ENCODE measurements at regions not wholly inside any gene's neighbourhood (a gene's known extent, or its start where the extent isn't known, plus 50 kb on each side); places are given as distances from the start of the nearest gene placed in this dataset.

- H3K27ac ChIP-seq (ENCODE audit: low read length) = no peak overlapping the region
- H3K36me3 ChIP-seq (ENCODE audit: control insufficient read depth in 2 of 2, insufficient read depth in 2 of 2, low read length in 2 of 2) = no peaks in the 10 kb centered on the region
- H3K9me3 ChIP-seq (ENCODE audit: control insufficient read depth in 2 of 2, low read length in 2 of 2) = no peaks in the 10 kb centered on the region
- no peaks in the 10 kb centered on the region for H3K4me1 ChIP-seq (ENCODE audit: control insufficient read depth, insufficient read depth, low read length)
- no peak overlapping the region for H3K9ac ChIP-seq (ENCODE audit: low read length in 2 of 2)
- no peak overlapping the region for H3K4me3 ChIP-seq (ENCODE audit: low read length in 2 of 2)
- no peaks in the 10 kb centered on the region for H3K27me3 ChIP-seq (ENCODE audit: control insufficient read depth in 1 of 2, insufficient read depth in 2 of 2, low read length in 2 of 2)
Measured at GRCh38 chr5:104731331-104731730, 1168.7 kb upstream of the NUDT12 start.

DNA sequence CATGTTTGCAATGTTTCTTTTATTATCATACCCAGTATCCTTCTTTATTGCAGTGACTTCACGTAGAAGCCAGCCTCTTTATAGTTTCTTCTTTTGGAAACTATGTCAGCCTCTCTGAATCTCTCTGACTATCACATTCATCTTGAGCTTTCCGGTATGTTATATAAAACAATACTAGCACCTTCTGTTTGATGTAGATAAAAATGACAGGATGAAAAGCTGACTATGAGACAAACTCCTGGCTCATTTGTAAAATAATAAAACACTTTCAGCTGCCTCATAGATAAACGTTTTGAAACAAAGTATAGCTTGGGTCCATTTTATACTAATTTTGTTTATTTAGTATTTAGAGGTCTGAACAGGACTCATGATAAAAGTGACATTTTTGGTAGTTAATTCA is 1145.4 kb upstream of the NUDT12 start:
- no peak overlapping the region for H3K27ac ChIP-seq (ENCODE audit: low read length)
- H3K9ac ChIP-seq (ENCODE audit: low read length in 2 of 2) = no peak overlapping the region
- no peaks in the 10 kb centered on the region for H3K36me3 ChIP-seq (ENCODE audit: control insufficient read depth in 2 of 2, insufficient read depth in 2 of 2, low read length in 2 of 2)
- no peaks in the 10 kb centered on the region for H3K27me3 ChIP-seq (ENCODE audit: control insufficient read depth in 1 of 2, insufficient read depth in 2 of 2, low read length in 2 of 2)
- no peak overlapping the region for H3K4me3 ChIP-seq (ENCODE audit: low read length in 2 of 2)
- no peaks in the 10 kb centered on the region for H3K4me1 ChIP-seq (ENCODE audit: control insufficient read depth, insufficient read depth, low read length)
- H3K9me3 ChIP-seq (ENCODE audit: control insufficient read depth in 2 of 2, low read length in 2 of 2) = peaks cover 0 to 5% of the 10 kb centered on the region in 2 donors

GRCh38 chr5:104706600-104706999 is 1144.0 kb upstream of the NUDT12 start:
- Histone ChIP-seq H3K4me3 (ENCODE audit: low read length in 2 of 2) (no peak overlapping the region), H3K9me3 (ENCODE audit: control insufficient read depth in 2 of 2, low read length in 2 of 2) (no peaks in the 10 kb centered on the region), H3K36me3 (ENCODE audit: control insufficient read depth in 2 of 2, insufficient read depth in 2 of 2, low read length in 2 of 2) (no peaks in the 10 kb centered on the region), H3K27me3 (ENCODE audit: control insufficient read depth in 1 of 2, insufficient read depth in 2 of 2, low read length in 2 of 2) (no peaks in the 10 kb centered on the region), H3K9ac (ENCODE audit: low read length in 2 of 2) (no peak overlapping the region), H3K4me1 (ENCODE audit: control insufficient read depth, insufficient read depth, low read length) (no peaks in the 10 kb centered on the region), H3K27ac (ENCODE audit: low read length) (no peak overlapping the region)

DNA sequence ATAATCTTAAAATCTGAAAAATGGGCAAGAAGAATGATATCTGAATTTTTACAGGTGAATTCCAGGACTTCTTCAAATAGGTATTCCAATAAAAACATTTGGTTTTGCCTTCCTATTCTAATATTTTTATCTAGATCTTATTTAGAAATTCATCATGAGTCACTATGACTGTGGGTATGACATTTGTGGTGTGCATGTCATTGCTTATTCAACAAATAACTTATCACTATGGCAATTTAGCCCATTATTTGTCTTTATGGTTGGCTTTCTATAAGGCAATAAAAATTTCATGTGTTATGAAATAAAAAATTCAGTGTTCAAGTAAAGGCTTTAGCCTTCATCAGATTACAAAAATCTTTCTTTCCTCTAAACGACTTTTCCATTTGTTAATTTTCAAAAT is 1139.6 kb upstream of the NUDT12 start:
- Histone ChIP-seq H3K4me3 (ENCODE audit: low read length in 2 of 2) (no peak overlapping the region), H3K9ac (ENCODE audit: low read length in 2 of 2) (no peak overlapping the region), H3K9me3 (ENCODE audit: control insufficient read depth in 2 of 2, low read length in 2 of 2) (peaks cover 0 to 13% of the 10 kb centered on the region in 2 donors), H3K27ac (ENCODE audit: low read length) (no peak overlapping the region), H3K4me1 (ENCODE audit: control insufficient read depth, insufficient read depth, low read length) (no peaks in the 10 kb centered on the region), H3K36me3 (ENCODE audit: control insufficient read depth in 2 of 2, insufficient read depth in 2 of 2, low read length in 2 of 2) (no peaks in the 10 kb centered on the region), H3K27me3 (ENCODE audit: control insufficient read depth in 1 of 2, insufficient read depth in 2 of 2, low read length in 2 of 2) (no peaks in the 10 kb centered on the region)

DNA sequence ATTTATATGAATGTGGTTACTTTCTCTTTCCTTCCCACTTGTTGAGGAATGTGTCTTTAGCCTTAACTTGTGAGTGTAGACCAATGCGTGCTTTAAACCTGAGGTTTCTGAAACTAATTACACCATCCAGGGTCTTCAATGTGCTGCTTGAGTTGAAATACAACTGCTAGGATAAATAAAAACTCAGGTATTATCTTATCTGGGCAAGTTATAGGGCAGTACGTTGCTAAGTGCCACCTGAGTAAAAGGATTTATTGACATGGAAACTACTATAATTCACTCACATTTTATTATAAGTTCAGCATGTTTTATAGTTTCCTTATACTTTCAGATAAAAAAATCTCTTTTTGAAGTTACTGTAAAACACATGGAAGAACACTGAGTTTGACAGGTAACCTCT is 1136.8 kb upstream of the NUDT12 start:
- Histone ChIP-seq H3K9me3 (ENCODE audit: control insufficient read depth in 2 of 2, low read length in 2 of 2) (peaks cover 0 to 13% of the 10 kb centered on the region in 2 donors), H3K36me3 (ENCODE audit: control insufficient read depth in 2 of 2, insufficient read depth in 2 of 2, low read length in 2 of 2) (no peaks in the 10 kb centered on the region), H3K4me1 (ENCODE audit: control insufficient read depth, insufficient read depth, low read length) (no peaks in the 10 kb centered on the region), H3K27me3 (ENCODE audit: control insufficient read depth in 1 of 2, insufficient read depth in 2 of 2, low read length in 2 of 2) (no peaks in the 10 kb centered on the region), H3K9ac (ENCODE audit: low read length in 2 of 2) (no peak overlapping the region), H3K27ac (ENCODE audit: low read length) (no peak overlapping the region), H3K4me3 (ENCODE audit: low read length in 2 of 2) (no peak overlapping the region)

- no peaks in the 10 kb centered on the region for H3K36me3 ChIP-seq (ENCODE audit: control insufficient read depth in 2 of 2, insufficient read depth in 2 of 2, low read length in 2 of 2)
- H3K9me3 ChIP-seq (ENCODE audit: control insufficient read depth in 2 of 2, low read length in 2 of 2) = no peaks in the 10 kb centered on the region
- no peak overlapping the region for H3K27ac ChIP-seq (ENCODE audit: low read length)
- H3K27me3 ChIP-seq (ENCODE audit: control insufficient read depth in 1 of 2, insufficient read depth in 2 of 2, low read length in 2 of 2) = no peaks in the 10 kb centered on the region
- H3K9ac ChIP-seq (ENCODE audit: low read length in 2 of 2) = no peak overlapping the region
- H3K4me1 ChIP-seq (ENCODE audit: control insufficient read depth, insufficient read depth, low read length) = no peaks in the 10 kb centered on the region
- no peak overlapping the region for H3K4me3 ChIP-seq (ENCODE audit: low read length in 2 of 2)
Measured at GRCh38 chr5:104661256-104661655, 1098.7 kb upstream of the NUDT12 start.

GRCh38 chr5:104659497-104659896 is 1096.9 kb upstream of the NUDT12 start:
- Histone ChIP-seq H3K36me3 (ENCODE audit: control insufficient read depth in 2 of 2, insufficient read depth in 2 of 2, low read length in 2 of 2) (no peaks in the 10 kb centered on the region), H3K27me3 (ENCODE audit: control insufficient read depth in 1 of 2, insufficient read depth in 2 of 2, low read length in 2 of 2) (no peaks in the 10 kb centered on the region), H3K27ac (ENCODE audit: low read length) (no peak overlapping the region), H3K9ac (ENCODE audit: low read length in 2 of 2) (no peak overlapping the region), H3K4me3 (ENCODE audit: low read length in 2 of 2) (no peak overlapping the region), H3K9me3 (ENCODE audit: control insufficient read depth in 2 of 2, low read length in 2 of 2) (no peaks in the 10 kb centered on the region), H3K4me1 (ENCODE audit: control insufficient read depth, insufficient read depth, low read length) (no peaks in the 10 kb centered on the region)

DNA sequence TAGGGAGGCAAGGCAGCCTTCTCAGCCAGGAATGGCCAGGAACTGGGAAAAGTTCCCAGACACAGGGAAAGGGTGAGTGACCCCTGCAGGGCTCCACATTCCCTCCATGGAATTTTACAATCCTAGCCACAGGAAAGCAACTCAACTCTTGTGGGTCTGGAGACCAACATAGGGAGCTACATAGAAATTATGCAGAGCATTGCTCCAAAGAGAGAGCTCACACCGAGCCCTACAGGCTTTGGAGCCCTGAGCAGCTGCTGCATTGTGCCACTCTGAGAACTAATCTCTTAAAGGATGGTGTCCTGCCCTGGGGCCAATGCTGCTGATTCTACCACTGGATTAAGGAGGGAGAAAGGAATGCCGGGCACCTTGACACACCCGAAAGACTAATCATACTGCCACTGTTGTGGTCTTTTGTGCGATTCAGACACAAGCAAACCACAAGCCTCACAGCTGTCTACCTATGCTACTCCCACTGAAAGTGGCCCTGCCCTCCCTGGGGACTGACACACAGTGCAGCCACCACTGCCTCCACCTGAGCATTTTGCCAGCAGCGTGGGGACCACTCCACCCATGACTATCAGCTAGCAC is 1089.8 kb upstream of the NUDT12 start:
- H3K9ac ChIP-seq (ENCODE audit: low read length in 2 of 2) = no peak overlapping the region
- no peaks in the 10 kb centered on the region for H3K9me3 ChIP-seq (ENCODE audit: control insufficient read depth in 2 of 2, low read length in 2 of 2)
- H3K27ac ChIP-seq (ENCODE audit: low read length) = no peak overlapping the region
- no peaks in the 10 kb centered on the region for H3K27me3 ChIP-seq (ENCODE audit: control insufficient read depth in 1 of 2, insufficient read depth in 2 of 2, low read length in 2 of 2)
- no peak overlapping the region for H3K4me3 ChIP-seq (ENCODE audit: low read length in 2 of 2)
- H3K36me3 ChIP-seq (ENCODE audit: control insufficient read depth in 2 of 2, insufficient read depth in 2 of 2, low read length in 2 of 2) = no peaks in the 10 kb centered on the region
- H3K4me1 ChIP-seq (ENCODE audit: control insufficient read depth, insufficient read depth, low read length) = no peaks in the 10 kb centered on the region

GRCh38 chr5:104650313-104651055 is 1087.9 kb upstream of the NUDT12 start:
- Histone ChIP-seq H3K27me3 (ENCODE audit: control insufficient read depth in 1 of 2, insufficient read depth in 2 of 2, low read length in 2 of 2) (no peaks in the 10 kb centered on the region), H3K4me3 (ENCODE audit: low read length in 2 of 2) (no peak overlapping the region), H3K36me3 (ENCODE audit: control insufficient read depth in 2 of 2, insufficient read depth in 2 of 2, low read length in 2 of 2) (no peaks in the 10 kb centered on the region), H3K27ac (ENCODE audit: low read length) (no peak overlapping the region), H3K4me1 (ENCODE audit: control insufficient read depth, insufficient read depth, low read length) (no peaks in the 10 kb centered on the region), H3K9ac (ENCODE audit: low read length in 2 of 2) (no peak overlapping the region), H3K9me3 (ENCODE audit: control insufficient read depth in 2 of 2, low read length in 2 of 2) (no peaks in the 10 kb centered on the region)

GRCh38 chr5:104646416-104646815 is 1083.8 kb upstream of the NUDT12 start:
- Histone ChIP-seq H3K9ac (ENCODE audit: low read length in 2 of 2) (no peak overlapping the region), H3K27ac (ENCODE audit: low read length) (no peak overlapping the region), H3K9me3 (ENCODE audit: control insufficient read depth in 2 of 2, low read length in 2 of 2) (no peaks in the 10 kb centered on the region), H3K4me1 (ENCODE audit: control insufficient read depth, insufficient read depth, low read length) (no peaks in the 10 kb centered on the region), H3K4me3 (ENCODE audit: low read length in 2 of 2) (no peak overlapping the region), H3K27me3 (ENCODE audit: control insufficient read depth in 1 of 2, insufficient read depth in 2 of 2, low read length in 2 of 2) (no peaks in the 10 kb centered on the region), H3K36me3 (ENCODE audit: control insufficient read depth in 2 of 2, insufficient read depth in 2 of 2, low read length in 2 of 2) (no peaks in the 10 kb centered on the region)

GRCh38 chr5:104643320-104643719 is 1080.7 kb upstream of the NUDT12 start:
- Histone ChIP-seq H3K36me3 (ENCODE audit: control insufficient read depth in 2 of 2, insufficient read depth in 2 of 2, low read length in 2 of 2) (no peaks in the 10 kb centered on the region), H3K4me3 (ENCODE audit: low read length in 2 of 2) (no peak overlapping the region), H3K9ac (ENCODE audit: low read length in 2 of 2) (no peak overlapping the region), H3K27ac (ENCODE audit: low read length) (no peak overlapping the region), H3K27me3 (ENCODE audit: control insufficient read depth in 1 of 2, insufficient read depth in 2 of 2, low read length in 2 of 2) (no peaks in the 10 kb centered on the region), H3K4me1 (ENCODE audit: control insufficient read depth, insufficient read depth, low read length) (no peaks in the 10 kb centered on the region), H3K9me3 (ENCODE audit: control insufficient read depth in 2 of 2, low read length in 2 of 2) (no peaks in the 10 kb centered on the region)
